ENCODE measurements at regions not wholly inside any gene's neighbourhood (a gene's known extent, or its start where the extent isn't known, plus 50 kb on each side); places are given as distances from the start of the nearest gene placed in this dataset.

DNA sequence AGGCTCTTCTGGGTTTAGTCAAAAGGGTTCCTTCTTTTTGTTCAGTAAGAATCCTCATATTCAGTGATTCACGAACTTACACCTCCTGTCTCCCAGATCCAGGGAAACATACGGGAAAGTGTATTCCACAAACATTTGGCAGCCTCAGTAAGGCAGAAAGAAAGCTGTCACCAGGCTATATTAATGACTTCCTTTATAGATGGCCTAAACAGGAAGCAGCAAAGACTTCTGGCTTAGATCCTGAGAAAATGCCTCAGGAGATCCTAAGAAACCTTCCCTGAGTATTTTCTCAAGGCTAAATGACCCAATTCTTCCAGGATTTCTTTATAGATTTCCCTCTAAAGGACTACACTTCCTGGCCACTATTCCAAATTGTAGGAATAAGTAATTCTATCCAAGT, 1995.5 kb upstream of the CELF4 start:
- TF ChIP-seq, protein P1, sequence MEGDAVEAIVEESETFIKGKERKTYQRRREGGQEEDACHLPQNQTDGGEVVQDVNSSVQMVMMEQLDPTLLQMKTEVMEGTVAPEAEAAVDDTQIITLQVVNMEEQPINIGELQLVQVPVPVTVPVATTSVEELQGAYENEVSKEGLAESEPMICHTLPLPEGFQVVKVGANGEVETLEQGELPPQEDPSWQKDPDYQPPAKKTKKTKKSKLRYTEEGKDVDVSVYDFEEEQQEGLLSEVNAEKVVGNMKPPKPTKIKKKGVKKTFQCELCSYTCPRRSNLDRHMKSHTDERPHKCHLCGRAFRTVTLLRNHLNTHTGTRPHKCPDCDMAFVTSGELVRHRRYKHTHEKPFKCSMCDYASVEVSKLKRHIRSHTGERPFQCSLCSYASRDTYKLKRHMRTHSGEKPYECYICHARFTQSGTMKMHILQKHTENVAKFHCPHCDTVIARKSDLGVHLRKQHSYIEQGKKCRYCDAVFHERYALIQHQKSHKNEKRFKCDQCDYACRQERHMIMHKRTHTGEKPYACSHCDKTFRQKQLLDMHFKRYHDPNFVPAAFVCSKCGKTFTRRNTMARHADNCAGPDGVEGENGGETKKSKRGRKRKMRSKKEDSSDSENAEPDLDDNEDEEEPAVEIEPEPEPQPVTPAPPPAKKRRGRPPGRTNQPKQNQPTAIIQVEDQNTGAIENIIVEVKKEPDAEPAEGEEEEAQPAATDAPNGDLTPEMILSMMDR (IDR thresholded peaks at IDR 0.05), result no peak
- TF ChIP-seq EP300 (IDR thresholded peaks at IDR 0.05), result no peak
